ENCODE measurements at regions not wholly inside any gene's neighbourhood (a gene's known extent, or its start where the extent isn't known, plus 50 kb on each side); places are given as distances from the start of the nearest gene placed in this dataset.
A peak's percentile ranks its signal among the peaks of the same experiment; 100 is the strongest.

DNA sequence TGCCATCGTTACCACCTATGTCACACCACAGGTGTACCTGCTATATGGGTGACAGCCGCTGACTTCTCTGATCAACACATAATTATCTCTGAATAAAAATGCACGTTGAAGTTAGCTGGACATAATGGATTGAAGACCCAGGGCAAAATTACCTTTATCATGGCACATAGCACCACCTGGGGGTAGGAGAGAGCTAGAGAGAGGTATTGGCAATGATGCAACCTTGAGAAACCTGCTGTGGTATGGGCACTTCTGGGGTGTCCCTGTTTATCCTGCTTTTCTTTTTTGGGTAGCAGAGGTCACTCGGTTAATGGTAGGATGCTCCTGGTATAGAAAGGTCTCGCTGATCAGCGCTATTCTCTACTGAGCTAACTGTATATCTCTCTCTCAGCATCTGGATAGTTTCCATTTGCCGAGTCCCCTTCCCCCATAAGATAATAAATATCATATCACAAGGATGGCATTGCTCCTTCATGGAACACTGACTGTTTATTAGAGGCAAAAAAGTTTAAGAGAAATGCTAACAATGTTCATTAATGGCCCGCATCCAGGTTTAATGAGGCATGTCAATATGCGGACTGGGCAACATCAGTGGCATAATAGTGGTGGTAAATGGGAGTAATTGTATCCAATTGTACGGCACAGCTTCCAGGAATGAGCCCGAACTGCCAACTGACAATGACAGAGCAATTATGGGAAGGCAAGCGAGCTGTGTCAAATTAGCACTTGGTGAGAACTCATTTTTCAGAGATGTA is 323.1 kb downstream of the TFEC start:
- Histone ChIP-seq H3K4me3 (ENCODE audit: insufficient read depth, low read depth, low read length) (no peak overlapping the region), H3K36me3 (replicated peaks; ENCODE audit: control insufficient read depth, insufficient read depth, low read length) (no peaks in the 10 kb centered on the region), H3K27me3 (ENCODE audit: control insufficient read depth, insufficient read depth, low read length) (no peaks in the 10 kb centered on the region)
- DNase-seq, result peak; percentile 4

DNA sequence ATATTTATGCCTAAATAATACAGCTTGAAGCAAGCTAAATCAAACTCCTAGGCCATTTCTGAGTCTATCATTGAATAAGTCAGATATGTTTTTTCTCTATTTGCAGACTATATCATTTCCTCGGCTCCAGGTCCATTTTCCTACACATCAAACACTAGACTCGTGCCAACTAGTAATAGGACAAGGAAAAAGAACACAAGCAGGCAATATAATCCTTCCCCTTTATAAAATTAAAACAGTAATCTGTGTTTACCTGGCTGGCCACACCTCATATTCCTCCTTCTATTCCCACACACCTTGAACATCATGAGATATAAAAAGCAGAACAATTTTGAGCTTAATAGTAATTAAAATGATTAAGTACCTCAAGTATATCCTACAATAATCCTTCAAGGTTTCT is 325.7 kb downstream of the TFEC start:
- no peak for DNase-seq
- Histone ChIP-seq H3K4me3 (ENCODE audit: insufficient read depth, low read depth, low read length) (no peak overlapping the region), H3K27me3 (ENCODE audit: control insufficient read depth, insufficient read depth, low read length) (no peaks in the 10 kb centered on the region), H3K36me3 (replicated peaks; ENCODE audit: control insufficient read depth, insufficient read depth, low read length) (no peaks in the 10 kb centered on the region)

DNA sequence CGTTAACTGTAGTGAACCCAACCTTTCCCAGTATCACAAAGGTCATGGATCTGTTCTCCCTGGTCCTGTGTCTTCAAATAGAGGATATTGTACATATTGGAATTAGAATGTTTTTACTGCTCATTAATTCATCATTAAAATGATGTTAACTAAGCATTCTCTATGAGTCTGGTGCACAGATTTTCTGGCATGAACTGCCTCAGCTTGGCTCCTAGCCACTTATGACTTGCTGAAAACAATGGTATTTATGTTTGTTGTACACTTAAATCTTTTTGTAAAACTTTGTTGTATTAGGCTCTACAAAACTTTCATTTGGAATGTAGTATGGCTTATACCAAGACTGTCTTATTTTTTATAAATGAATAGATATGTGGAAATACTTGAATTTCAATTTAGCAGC is 329.4 kb downstream of the TFEC start:
- no peaks in the 10 kb centered on the region for H3K36me3 ChIP-seq (replicated peaks; ENCODE audit: control insufficient read depth, insufficient read depth, low read length)
- no peak for DNase-seq
- no peak overlapping the region for H3K4me3 ChIP-seq (ENCODE audit: insufficient read depth, low read depth, low read length)
- H3K27me3 ChIP-seq (ENCODE audit: control insufficient read depth, insufficient read depth, low read length), result no peaks in the 10 kb centered on the region

DNA sequence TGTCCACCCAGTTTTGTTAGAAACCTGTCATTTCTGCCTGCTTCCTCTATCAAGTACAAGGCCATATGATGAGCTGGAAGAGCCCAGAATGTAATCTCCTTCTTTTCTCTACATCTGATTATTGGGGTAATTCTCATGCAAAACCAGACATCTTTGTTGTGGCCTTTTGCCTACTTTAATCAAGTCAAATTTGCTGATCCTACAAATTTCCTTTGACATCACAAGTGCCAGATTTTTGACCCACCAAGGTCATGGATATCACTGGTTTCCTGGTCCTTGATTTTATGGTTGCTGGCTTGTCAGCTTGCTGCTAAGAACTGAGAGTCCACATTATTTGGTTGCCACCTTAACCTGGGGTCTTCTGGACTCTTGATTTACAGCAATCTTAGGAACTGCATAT is 336.1 kb downstream of the TFEC start:
- Histone ChIP-seq H3K27me3 (ENCODE audit: control insufficient read depth, insufficient read depth, low read length) (no peaks in the 10 kb centered on the region), H3K4me3 (ENCODE audit: insufficient read depth, low read depth, low read length) (no peak overlapping the region), H3K36me3 (replicated peaks; ENCODE audit: control insufficient read depth, insufficient read depth, low read length) (no peaks in the 10 kb centered on the region)
- no peak for DNase-seq

DNA sequence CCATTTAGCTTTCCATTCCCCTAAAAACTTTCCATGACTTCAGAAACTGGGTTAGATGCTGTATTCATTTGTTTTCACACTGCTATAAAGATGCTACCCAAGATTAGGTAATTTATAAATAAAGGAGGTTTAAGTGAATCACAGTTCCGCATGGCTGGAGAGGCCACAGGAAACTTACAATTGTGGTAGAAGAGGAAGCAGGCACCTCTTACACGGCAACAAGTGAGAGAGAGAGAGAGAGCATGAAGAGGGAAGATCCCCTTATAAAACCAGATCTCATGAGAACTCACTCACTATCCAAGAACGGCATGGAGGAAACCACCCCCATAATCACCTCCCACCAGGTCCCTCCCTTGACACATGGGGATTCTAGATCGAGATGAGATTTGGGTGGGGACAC is 336.8 kb downstream of the TFEC start:
- Histone ChIP-seq H3K27me3 (ENCODE audit: control insufficient read depth, insufficient read depth, low read length) (no peaks in the 10 kb centered on the region), H3K36me3 (replicated peaks; ENCODE audit: control insufficient read depth, insufficient read depth, low read length) (no peaks in the 10 kb centered on the region), H3K4me3 (ENCODE audit: insufficient read depth, low read depth, low read length) (no peak overlapping the region)
- no peak for DNase-seq

DNA sequence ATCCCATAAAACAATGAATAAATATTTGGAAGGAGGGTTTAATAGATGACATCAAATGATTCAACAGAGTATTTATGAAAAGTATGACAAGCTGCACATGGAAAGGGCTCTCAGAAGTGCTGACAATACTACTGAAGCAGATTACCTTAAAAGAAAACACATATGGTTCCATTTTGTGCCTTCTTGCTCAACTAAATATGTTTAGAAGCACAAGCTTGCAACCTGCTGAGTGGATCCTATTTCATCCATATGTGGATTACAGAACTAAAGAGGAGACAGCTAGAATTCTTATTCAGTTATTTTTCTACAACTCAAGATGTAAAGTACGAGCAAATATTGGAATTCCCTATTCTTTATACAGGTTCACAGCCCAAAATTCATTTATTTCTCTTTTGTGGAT is 340.6 kb downstream of the TFEC start:
- no peak for DNase-seq
- H3K36me3 ChIP-seq (replicated peaks; ENCODE audit: control insufficient read depth, insufficient read depth, low read length), result no peaks in the 10 kb centered on the region
- H3K4me3 ChIP-seq (ENCODE audit: insufficient read depth, low read depth, low read length), result no peak overlapping the region
- H3K27me3 ChIP-seq (ENCODE audit: control insufficient read depth, insufficient read depth, low read length), result no peaks in the 10 kb centered on the region

DNA sequence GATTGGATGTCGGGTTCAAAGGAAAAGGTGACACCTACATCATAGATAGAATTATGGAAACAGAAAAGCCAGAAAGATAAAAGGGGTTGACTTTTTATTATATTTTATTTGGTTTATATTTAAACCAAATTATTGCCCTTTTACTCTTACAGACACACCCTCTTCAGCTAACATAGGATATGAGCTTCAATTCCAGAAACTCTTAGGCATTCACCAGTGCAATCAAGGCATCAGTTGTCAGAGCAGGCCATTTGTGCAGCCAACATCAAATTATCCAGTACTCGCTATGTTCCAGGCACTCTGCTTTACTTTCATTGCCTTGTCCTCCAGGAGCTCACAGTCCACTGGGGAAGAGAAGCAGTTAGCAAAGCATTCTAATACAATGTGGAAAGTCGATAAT is 347.5 kb downstream of the TFEC start:
- DNase-seq, result no peak
- no peak overlapping the region for H3K4me3 ChIP-seq (ENCODE audit: insufficient read depth, low read depth, low read length)
- H3K36me3 ChIP-seq (replicated peaks; ENCODE audit: control insufficient read depth, insufficient read depth, low read length), result no peaks in the 10 kb centered on the region
- H3K27me3 ChIP-seq (ENCODE audit: control insufficient read depth, insufficient read depth, low read length), result no peaks in the 10 kb centered on the region

DNA sequence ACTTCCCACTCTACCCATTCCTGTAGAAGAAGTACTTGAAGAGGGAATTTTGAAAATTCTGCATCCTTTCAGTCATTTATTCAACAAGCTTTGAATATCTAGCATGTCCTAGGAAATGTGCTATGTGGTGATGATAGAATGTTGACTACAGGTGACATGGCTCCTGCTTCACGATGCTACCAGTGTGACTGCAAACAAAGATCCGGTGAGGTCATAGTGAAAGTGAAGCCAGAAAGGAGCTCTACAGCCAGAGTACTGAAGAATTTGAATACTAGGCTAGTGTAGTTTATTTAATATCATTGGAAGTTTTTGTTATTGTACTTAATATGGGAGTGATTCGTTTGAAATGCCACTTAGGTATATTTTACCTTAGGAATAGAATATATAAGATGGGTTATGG is 348.1 kb downstream of the TFEC start:
- no peak overlapping the region for H3K4me3 ChIP-seq (ENCODE audit: insufficient read depth, low read depth, low read length)
- no peaks in the 10 kb centered on the region for H3K36me3 ChIP-seq (replicated peaks; ENCODE audit: control insufficient read depth, insufficient read depth, low read length)
- DNase-seq, result no peak
- H3K27me3 ChIP-seq (ENCODE audit: control insufficient read depth, insufficient read depth, low read length), result no peaks in the 10 kb centered on the region

DNA sequence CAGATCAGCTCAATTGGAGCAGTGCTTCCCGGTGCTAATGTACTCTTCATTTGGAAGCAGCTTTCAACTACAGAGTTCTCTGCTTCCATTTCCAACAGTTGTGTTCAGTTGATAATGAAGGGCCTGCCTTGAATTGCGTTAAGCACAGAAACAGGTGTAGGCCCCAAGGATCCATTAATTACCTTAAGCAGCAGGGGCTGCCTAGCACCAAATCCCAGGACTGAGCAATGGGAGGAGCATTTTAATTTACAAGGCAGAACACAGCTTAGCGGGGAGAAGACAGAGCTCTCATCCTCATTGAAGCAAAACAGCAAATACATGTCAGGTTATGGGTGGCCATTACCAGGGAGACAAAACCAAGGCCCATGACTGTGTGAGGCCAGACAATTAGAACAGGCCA is 349.6 kb downstream of the TFEC start:
- Histone ChIP-seq H3K36me3 (replicated peaks; ENCODE audit: control insufficient read depth, insufficient read depth, low read length) (no peaks in the 10 kb centered on the region), H3K27me3 (ENCODE audit: control insufficient read depth, insufficient read depth, low read length) (no peaks in the 10 kb centered on the region), H3K4me3 (ENCODE audit: insufficient read depth, low read depth, low read length) (no peak overlapping the region)
- DNase-seq, result no peak

DNA sequence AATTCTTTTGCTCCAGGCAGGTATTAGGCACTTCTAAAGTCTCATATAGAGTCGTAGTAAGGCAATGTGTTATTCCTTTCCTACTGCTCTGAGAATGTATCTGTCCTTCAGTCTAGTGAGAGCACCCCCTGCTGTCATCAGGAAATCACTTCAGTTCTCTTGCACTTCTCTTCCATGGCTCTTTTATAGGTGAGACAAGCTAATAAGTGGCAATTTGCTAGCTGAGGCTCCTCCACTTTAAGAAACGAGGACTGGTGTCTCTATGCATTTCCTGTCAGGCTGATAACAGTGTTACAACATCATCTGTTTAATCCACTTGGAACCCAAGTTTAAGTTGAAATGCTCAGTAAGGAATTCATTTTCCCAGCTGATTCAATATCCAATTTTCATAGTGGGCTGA is 350.6 kb downstream of the TFEC start:
- Histone ChIP-seq H3K27me3 (ENCODE audit: control insufficient read depth, insufficient read depth, low read length) (no peaks in the 10 kb centered on the region), H3K4me3 (ENCODE audit: insufficient read depth, low read depth, low read length) (no peak overlapping the region), H3K36me3 (replicated peaks; ENCODE audit: control insufficient read depth, insufficient read depth, low read length) (no peaks in the 10 kb centered on the region)
- no peak for DNase-seq

DNA sequence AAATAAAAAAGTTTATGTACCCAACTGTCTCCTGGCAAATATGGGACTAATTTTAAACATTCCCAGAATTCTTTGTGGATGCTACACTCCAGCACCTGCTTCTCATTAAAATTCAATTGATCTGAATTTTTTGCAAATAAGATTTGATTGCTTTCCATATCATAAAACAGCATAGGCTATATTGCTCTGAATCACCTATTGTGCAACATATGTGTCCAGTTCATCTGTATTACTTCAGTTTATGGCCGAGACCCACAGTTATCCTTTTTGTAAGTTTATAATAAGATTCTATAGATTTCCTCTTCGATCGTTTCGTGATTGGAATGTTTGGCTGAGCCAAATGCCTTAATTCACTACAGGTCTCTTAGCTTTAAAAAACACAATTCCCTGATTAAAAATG is 351.1 kb downstream of the TFEC start:
- no peaks in the 10 kb centered on the region for H3K27me3 ChIP-seq (ENCODE audit: control insufficient read depth, insufficient read depth, low read length)
- no peak overlapping the region for H3K4me3 ChIP-seq (ENCODE audit: insufficient read depth, low read depth, low read length)
- H3K36me3 ChIP-seq (replicated peaks; ENCODE audit: control insufficient read depth, insufficient read depth, low read length), result no peaks in the 10 kb centered on the region
- DNase-seq, result no peak

DNA sequence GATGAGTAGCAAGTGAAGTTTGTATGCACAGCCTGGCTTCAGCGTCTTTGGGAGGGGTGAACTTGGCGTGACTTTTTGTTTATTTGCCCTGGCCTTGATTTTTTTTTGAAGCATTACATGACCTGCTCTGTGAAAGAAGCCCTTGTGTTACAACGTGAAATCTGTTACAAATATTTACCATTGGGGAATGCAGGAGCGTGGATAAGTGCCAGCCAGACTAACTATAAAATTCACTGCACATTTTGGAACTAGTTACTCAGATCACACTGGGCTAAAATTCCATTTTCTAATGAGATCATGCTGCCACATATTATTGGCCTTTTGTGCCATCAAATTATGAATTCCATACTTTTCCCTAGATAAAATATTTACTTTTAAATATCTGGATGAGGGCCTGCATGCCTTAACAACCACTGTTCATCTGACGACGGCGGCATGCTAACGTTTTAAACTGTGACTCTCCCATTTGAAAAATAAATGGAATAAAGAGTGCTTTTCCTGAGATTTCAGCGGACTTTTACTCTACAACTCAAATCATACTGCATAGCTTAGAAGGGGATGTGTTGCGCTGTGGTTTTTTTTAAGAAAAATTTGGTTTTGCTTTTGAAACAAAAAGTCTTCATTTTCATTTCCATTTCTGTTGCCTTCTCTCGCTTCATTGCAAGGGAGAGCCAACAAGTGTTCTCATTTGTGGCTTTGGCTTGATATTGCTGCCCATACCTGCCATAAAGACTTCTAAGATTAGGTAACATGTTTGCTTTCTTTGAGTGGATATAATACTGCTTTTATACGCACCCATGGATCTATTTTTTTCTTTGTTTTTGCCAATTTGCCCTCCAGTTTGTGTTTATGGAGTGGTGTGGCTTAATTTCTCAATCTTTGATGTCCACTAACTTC is 352.2 kb downstream of the TFEC start:
- DNase-seq, result no peak

DNA sequence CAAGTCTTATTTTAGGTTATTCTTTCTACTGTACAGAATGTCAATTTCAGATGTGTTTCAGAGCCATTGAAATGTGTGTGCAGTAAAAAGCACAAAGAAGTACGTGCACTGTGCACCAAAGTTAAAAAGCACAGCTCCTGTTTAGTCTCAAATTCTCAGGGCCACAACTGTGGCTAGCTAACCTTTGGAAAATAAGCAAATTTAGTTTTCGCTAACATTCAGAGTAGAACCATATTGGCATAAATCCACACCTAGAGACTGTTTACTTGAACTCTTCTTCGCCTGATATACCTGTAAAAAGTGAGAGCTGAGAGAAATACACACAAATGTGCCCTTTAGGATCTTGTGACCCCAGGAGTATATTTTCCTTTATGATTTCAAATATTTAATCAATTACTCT is 353.9 kb downstream of the TFEC start:
- Histone ChIP-seq H3K36me3 (replicated peaks; ENCODE audit: control insufficient read depth, insufficient read depth, low read length) (no peaks in the 10 kb centered on the region), H3K27me3 (ENCODE audit: control insufficient read depth, insufficient read depth, low read length) (no peaks in the 10 kb centered on the region), H3K4me3 (ENCODE audit: insufficient read depth, low read depth, low read length) (no peak overlapping the region)
- DNase-seq, result no peak

More for the DNA sequence above, 352.2 kb downstream of the TFEC start:
- Histone ChIP-seq H3K4me3 (ENCODE audit: insufficient read depth, low read depth, low read length) (no peak overlapping the region), H3K27me3 (ENCODE audit: control insufficient read depth, insufficient read depth, low read length) (no peaks in the 10 kb centered on the region), H3K36me3 (replicated peaks; ENCODE audit: control insufficient read depth, insufficient read depth, low read length) (no peaks in the 10 kb centered on the region)

DNA sequence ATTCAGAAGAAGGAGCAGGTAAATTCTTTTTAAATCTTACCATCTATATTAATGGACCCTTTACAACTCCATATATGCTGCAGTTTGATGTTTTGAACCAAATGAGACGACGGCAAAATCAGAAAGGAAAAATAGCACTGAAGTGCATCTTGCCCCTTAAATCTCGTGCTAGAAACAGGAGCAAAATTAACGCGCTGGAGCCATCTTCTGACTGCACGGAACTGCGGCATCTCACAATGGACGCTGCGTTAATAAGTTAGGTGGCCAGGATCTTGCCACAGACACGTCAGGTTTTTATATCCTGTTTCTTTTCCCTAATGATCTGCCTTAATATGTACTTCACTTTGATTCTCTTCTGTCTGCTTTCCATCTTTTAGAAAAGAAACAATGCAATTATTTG is 354.5 kb downstream of the TFEC start:
- Histone ChIP-seq H3K36me3 (replicated peaks; ENCODE audit: control insufficient read depth, insufficient read depth, low read length) (no peaks in the 10 kb centered on the region), H3K4me3 (ENCODE audit: insufficient read depth, low read depth, low read length) (no peak overlapping the region), H3K27me3 (ENCODE audit: control insufficient read depth, insufficient read depth, low read length) (no peaks in the 10 kb centered on the region)
- DNase-seq, result no peak

DNA sequence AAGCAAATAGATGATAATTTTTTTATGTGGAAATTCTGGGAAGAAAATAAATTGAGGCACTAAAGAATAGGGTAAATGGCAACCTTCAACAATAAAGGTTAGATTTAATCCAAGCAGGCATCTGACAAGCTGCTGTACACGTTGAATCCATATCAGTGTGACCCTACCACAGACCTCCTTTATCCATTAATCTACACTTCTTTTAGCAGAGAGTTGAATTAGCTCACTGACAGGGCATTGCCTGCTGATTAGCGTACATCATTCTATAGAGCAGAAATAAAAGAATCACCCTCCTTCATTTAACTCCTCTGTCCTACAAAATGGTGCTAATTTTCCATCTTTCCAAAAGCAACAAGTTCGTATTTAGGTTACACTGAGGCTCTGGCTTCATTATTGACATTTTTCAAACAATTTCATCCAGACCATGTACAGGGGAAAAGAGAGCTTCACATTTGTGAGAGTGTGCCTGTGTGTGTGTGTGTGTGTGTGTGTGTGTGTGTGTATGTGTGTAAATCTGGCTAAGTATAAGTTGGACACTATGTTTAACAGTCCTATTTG is 356.0 kb downstream of the TFEC start:
- no peaks in the 10 kb centered on the region for H3K27me3 ChIP-seq (ENCODE audit: control insufficient read depth, insufficient read depth, low read length)
- no peaks in the 10 kb centered on the region for H3K36me3 ChIP-seq (replicated peaks; ENCODE audit: control insufficient read depth, insufficient read depth, low read length)
- DNase-seq, result no peak
- no peak overlapping the region for H3K4me3 ChIP-seq (ENCODE audit: insufficient read depth, low read depth, low read length)

All from H7 (cell line).